ENCODE measurements at regions not wholly inside any gene's neighbourhood (a gene's known extent, or its start where the extent isn't known, plus 50 kb on each side); places are given as distances from the start of the nearest gene placed in this dataset.
A peak's percentile ranks its signal among the peaks of the same experiment; 100 is the strongest.

DNA sequence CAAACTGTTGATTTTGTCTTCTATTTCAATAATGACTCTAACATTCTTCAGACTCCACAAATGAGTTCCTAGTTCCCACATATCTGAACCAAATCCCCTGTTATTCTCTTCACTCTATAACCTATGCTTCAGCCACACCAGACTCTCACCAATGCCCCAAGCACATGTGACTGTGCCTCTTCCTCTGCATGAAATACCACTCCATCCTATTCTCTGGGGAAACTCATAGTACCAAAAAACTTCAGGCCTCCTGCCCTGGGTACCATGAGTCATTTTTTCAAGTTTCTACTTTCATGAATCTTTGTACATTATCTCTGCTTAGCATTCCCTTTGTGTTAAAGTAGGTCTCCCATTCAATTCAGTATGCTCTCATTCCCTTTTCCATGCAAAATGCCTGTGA lies 353.2 kb downstream of the ZEB2 start:
- TF ChIP-seq, protein P1, sequence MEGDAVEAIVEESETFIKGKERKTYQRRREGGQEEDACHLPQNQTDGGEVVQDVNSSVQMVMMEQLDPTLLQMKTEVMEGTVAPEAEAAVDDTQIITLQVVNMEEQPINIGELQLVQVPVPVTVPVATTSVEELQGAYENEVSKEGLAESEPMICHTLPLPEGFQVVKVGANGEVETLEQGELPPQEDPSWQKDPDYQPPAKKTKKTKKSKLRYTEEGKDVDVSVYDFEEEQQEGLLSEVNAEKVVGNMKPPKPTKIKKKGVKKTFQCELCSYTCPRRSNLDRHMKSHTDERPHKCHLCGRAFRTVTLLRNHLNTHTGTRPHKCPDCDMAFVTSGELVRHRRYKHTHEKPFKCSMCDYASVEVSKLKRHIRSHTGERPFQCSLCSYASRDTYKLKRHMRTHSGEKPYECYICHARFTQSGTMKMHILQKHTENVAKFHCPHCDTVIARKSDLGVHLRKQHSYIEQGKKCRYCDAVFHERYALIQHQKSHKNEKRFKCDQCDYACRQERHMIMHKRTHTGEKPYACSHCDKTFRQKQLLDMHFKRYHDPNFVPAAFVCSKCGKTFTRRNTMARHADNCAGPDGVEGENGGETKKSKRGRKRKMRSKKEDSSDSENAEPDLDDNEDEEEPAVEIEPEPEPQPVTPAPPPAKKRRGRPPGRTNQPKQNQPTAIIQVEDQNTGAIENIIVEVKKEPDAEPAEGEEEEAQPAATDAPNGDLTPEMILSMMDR (IDR thresholded peaks at IDR 0.05; ENCODE audit: low read depth, low read length, missing control alignments), result no peak
- H3K4me3 ChIP-seq (ENCODE audit: low read depth, low read length), result no peak overlapping the region
- no peak for DNase-seq (ENCODE audit: low read depth)

DNA sequence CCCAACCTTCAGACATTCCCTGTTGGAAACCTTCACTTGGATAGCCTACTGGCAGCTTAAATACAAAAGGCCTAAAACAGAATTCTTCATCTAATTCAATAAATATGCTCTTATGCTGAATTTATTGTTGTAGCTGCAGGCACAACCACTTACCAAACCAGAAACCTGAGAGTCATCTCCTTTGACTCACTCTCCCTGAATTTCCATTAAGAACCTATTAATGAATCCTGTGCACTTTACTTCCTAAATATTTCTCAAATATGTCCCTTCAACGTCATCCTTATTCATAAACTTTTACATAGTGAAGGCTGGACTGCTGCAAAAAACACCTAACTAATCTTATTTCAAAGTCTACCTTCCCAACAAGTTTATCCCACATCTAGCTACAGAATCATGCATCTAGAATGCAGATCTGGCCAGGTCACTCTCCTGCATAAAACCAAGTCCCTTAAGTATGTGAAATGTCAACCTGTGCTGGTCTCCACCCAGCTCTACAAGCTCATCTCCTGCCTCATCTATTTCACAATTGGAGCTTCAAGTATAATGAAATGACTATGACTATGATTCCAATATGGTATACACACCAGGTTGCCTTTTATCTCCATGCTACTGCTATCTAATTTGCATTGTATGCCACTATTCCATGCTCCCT lies 354.2 kb downstream of the ZEB2 start:
- no peak overlapping the region for H3K4me3 ChIP-seq (ENCODE audit: low read depth, low read length)
- DNase-seq (ENCODE audit: low read depth), result no peak
- TF ChIP-seq, protein P1 (IDR thresholded peaks at IDR 0.05; ENCODE audit: low read depth, low read length, missing control alignments), result no peak

DNA sequence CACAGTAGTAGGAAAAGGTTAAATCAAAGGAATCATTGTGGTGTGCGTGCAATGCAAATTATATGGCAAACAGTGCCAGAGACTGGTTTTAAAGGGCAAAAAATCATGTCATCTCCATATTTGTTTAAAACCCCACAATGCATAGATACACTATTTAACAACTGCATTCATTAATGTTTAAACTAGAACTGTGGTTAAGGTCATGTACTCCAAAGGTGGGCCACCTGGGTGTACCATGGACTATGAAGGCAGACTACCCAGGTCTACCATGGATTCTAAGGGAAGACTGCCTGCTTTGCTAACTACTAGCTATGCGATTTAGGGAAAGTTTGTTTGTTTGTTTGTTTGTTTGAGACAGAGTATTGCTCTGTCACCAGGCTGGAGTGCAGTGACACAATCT lies 356.3 kb downstream of the ZEB2 start:
- H3K4me3 ChIP-seq (ENCODE audit: low read depth, low read length), result no peak overlapping the region
- DNase-seq (ENCODE audit: low read depth), result no peak
- TF ChIP-seq, protein P1 (IDR thresholded peaks at IDR 0.05; ENCODE audit: low read depth, low read length, missing control alignments), result no peak

DNA sequence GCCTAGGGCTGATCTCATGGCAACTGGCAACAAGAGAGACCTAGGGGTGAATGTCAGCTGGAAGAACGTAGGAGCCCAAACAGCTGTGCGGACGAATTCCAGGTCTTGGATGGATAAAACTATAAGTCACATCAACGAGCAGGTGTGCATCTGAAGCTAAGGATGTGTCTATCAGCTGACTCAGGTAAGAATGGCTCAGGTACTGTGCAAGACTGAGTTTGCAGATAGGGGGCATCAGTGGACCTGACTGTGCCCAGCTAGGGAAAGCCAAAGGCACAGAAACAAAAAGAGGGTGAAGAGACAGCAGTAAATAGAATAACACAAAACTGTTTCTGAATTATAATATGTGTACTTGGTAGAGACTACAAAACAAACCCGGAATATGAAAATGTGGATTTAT lies 357.3 kb downstream of the ZEB2 start:
- TF ChIP-seq, protein P1 (IDR thresholded peaks at IDR 0.05; ENCODE audit: low read depth, low read length, missing control alignments), result peak; percentile 75
- DNase-seq (ENCODE audit: low read depth), result peak; percentile 31
- no peak overlapping the region for H3K4me3 ChIP-seq (ENCODE audit: low read depth, low read length)

DNA sequence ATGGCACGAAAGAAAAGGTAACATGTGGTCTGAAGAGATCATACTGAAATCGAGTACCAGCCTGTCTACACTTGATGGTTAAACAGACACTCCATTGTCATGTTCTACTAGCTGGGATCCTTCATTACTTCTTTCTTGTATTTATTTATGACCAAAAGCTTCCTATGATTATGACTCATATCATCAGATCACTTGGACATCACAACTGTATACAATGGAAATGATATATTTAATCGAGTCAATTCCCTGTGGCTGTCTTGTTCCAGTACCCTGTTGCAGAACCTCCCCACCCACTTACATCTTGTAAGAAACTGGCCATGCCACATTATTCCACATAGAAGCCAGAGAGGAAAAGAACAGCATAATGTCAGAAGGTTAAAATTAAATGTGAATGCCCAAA lies 358.9 kb downstream of the ZEB2 start:
- no peak overlapping the region for H3K4me3 ChIP-seq (ENCODE audit: low read depth, low read length)
- no peak for DNase-seq (ENCODE audit: low read depth)
- TF ChIP-seq, protein P1 (IDR thresholded peaks at IDR 0.05; ENCODE audit: low read depth, low read length, missing control alignments), result no peak

DNA sequence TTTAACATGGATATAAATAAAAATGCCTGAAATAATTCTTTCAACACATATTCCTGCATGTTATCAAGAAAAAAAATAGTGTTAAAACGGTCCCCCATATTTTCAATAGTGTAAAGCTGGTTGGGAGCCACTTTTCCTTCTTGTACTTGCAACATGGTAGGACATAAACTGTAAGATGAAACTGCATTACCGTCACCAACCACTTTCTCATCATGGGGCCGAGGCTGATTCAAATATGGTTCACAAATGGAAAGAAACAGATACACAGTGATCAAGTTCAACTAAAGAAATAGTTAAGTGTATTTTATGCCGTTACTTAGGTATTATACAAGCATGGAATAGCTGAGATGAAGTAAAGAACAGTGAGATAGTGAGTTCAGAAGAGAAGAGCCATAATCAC lies 360.7 kb downstream of the ZEB2 start:
- TF ChIP-seq, protein P1 (IDR thresholded peaks at IDR 0.05; ENCODE audit: low read depth, low read length, missing control alignments), result no peak
- no peak for DNase-seq (ENCODE audit: low read depth)

DNA sequence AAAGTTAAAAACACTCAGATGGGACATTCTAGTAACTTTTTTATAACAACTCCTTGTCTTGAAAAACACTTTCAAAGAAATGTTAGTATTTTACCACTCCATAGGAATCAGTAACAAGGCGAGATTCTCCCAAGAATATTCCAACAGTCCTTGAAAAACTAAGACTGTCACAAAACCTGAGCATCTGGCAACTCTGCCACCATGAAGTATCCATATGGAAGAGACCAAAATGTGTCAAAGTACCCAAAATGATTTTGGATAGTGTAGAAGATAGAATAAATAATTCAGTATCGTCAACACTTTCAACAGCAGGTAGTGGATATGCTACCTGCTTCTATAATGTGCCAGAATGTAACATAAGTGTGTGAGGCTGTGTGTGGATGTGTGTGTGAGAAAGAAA lies 361.8 kb downstream of the ZEB2 start:
- DNase-seq (ENCODE audit: low read depth), result no peak
- no peak overlapping the region for H3K4me3 ChIP-seq (ENCODE audit: low read depth, low read length)
- TF ChIP-seq, protein P1 (IDR thresholded peaks at IDR 0.05; ENCODE audit: low read depth, low read length, missing control alignments), result no peak

More for the DNA sequence above, 360.7 kb downstream of the ZEB2 start:
- no peak overlapping the region for H3K4me3 ChIP-seq (ENCODE audit: low read depth, low read length)

Measured in GM12864 (cell line).